HG02763 (cell line): ENCODE measurements at regions not wholly inside any gene's neighbourhood (a gene's known extent, or its start where the extent isn't known, plus 50 kb on each side); places are given as distances from the start of the nearest gene placed in this dataset.

Experiments used
- ATAC-seq: cut with Tn5 transposase; IDR thresholded peaks from one replicate; pipeline ENCODE4 v1.9.1; 2021; ENCODE audit warnings: mild to moderate bottlenecking, moderate library complexity; ENCODE audit not compliant: unreplicated experiment

DNA sequence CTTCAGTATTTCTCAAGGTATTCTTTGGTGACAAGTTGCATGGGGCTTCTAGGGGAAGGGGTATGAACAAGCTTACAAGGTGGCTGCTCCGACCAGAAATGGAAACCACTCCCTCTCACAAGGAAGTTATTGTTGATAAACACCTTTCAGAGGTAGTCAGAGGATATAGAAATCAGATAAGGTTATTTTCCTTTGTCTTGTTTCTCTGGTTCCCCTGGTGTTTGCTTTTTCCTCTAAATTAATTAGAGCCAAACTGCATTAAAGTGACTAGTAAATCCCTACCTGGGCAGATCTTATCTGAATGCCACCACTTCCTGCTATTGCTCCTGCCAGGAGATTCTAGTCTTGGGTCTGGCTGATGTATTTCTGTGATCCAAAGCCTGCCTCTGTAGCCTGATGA lies 725.4 kb downstream of the INHBA start:
- no peak for ATAC-seq

DNA sequence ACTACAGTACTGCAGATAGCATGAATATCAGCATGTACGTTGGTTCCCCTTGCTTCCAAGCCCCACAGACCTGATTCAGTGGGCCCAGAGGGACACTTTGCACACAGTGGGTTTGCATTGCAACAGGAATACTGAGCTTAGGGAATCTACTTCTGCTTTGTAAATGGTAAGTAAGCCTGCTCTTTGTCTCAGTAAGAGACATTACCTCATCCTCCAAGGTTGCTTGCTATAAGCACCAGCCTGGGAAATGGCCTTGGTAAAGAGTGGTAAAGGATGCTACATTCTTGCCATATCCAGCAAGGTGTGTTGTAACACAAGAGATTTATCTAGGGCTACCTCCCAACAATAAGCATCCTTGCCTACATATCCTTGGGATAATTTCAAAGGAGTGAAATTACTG lies 730.5 kb downstream of the INHBA start:
- ATAC-seq: no peak

DNA sequence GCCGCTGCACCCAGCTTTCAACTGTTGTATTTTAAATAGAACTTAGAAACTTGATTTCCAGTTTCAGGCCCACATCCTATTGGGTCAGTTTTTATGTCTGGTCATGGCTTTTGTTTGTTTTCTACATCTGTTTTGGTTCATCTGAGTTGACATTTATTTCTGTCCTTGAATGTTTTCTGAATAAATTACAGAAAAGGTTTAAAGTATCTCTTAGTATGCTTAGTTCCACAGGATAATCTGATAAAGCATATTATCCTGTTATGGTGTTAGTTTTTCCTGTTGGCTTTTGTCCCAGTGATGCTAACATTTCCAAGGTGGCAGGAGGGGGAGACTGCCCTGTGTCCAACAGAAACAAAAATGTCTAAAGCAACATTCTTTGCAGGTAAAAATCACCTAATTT lies 733.2 kb downstream of the INHBA start:
- no peak for ATAC-seq

DNA sequence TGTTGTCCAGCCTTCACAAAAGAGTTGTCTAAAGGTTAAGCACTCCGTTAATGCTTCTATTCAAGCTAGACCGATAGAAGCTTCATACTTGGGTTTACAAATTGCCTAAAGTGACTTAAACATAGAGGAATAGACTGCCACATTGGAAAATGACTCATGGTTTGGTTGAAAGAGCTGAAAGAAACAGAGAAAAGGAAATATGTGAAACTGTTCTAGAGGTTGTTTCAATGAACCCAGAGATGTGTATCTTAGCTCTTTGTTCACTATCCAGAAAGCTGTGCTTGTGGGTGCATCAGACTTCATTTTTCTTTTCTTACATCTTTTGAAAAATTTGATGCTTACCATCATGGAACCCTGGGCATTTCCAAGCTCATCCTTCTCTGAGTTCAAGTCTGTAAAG lies 736.2 kb downstream of the INHBA start:
- no peak for ATAC-seq

DNA sequence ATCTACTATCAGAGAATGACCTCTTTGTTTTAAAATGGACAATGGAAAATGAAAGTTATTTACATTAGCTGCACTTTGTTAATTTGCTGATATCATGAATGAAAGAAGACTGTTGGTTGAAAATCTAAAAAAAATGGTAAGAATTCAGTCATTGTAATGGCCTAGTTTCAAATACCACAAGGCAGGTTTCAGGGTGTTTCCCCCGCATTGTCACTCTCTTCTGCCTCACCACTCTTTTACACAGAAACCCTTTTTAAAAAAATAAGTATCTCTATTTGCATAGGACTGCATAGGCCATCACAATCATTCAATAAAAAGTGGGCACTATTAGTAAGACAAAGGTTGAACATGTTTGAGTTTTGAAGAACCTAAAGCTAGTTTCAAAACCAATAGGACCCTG lies 737.1 kb downstream of the INHBA start:
- no peak for ATAC-seq

DNA sequence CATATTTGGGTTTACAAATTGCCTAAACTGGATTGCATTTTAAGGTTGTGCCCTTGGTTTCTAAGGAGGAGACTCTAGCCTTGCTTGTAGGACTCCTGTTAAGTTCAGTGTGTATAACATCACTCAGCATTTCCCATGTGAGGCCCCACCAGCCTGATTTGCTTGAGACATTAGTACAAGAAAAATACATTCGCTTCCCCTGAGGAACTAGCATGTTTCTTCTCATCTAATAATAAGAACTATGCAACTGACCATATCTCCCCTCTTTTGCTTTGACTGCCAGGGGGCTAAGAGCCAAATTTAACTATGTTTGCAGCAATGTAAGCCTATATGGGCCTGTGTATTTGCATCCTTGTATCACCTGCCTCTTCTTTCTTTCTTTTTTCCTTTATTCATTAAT lies 737.9 kb downstream of the INHBA start:
- no peak for ATAC-seq

DNA sequence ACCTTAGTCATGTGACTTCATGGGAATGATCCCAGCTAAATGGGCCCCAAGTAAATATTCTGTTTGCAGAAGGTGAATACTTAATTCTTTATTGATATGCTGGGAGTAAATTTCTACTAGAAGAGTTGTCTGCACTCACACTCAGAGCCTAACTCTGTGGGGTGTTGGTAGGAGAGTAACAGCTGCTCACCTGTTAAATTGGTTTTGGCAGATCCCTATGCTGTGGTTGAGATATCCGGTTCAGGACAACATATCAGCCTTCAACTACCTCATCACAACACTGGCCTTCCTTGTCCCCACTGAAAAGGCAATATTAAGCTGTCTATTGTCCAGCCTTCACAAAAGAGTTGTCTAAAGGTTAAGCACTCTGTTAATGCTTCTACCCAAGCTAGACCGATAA lies 738.3 kb downstream of the INHBA start:
- no peak for ATAC-seq

DNA sequence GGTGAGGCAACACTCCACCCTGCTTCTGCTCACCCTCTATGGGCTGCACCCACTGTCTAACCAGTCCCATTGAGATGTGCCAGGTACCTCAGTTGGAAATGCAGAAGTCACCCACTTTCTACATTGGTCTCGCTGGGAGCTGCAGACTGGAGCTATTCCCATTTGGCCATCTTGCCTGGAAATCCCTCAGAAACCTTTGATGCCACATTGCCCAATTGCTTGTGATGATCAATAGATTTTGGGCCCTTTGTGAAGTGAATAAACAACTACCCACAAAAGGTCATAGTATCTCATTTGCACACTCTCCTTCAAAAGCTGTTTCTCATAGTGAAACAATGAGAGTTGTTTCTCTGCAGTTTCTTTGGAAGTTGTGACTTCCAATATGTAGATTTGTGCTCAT lies 742.9 kb downstream of the INHBA start:
- no peak for ATAC-seq

DNA sequence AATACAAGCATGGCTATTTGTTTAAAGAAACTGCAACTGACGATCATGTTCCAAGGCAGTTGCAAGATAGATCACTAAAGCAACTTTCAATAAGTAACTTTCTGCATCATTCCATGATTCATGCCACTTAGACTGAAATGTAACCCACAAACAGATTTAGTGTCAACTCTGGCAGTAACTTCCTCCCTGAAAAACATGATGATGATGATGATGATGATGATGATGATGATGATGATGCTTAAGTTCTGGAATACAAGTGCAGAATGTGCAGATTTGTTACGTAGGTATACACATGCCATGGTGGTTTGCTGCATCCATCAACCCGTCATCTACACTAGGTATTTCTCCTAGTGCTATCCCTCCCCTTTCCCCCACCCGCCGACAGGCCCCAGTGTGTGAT lies 754.7 kb downstream of the INHBA start:
- no peak for ATAC-seq

DNA sequence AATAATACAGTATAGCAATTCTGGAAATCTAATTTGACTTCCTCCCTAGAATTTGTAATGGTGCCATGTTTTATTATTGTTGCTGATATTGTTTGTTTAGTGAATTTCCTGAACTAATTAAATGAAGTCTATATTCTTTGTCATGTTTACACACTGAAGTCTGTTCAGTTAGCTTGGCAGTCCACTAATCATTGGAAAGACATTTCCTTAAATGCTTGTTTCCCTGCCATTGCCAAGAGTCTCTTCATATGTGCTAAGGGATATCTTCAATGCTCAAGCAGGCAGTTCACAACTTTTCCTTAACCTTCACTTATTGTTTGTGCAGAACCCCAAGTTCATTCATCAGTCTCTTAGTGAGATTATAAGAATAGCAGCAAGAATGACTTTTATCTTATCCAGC lies 755.3 kb downstream of the INHBA start:
- ATAC-seq: no peak

DNA sequence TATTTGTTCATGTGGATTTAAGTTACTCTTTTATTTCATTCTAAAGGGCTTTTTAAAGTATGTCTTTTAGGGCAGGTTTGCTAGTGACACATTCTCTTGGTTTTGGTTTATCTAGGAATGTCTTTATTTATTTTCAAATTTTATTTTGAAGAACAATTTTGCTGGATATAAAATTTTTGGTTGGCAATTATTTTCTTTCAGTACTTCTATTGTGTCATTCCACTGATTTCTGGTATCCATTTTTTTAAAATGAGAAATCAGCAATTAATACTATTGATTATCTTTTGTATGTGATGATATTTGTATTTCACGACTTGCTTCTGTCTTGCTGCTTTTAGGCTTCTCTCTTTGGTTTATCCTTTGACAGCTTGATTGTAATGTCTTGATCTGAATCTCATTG lies 756.3 kb downstream of the INHBA start:
- ATAC-seq: no peak

DNA sequence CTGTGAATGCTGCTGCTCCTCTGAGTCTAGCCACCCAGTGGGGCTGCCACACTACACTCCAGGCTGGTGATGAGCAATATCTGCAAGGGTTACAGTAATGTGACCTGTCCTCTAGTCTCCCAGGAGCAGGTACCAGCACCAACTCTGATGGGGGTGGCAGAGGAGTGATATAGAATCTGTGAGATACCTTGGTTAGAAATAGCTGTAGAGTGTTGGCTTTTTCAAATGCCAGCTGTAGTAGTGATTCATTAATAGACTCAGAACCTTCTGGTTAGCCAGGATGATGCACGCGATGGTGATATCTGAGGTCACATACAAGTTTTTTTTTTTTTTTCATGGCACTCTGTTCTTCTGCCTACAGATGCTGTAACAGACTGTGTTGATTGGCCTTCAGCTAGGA lies 757.1 kb downstream of the INHBA start:
- no peak for ATAC-seq

DNA sequence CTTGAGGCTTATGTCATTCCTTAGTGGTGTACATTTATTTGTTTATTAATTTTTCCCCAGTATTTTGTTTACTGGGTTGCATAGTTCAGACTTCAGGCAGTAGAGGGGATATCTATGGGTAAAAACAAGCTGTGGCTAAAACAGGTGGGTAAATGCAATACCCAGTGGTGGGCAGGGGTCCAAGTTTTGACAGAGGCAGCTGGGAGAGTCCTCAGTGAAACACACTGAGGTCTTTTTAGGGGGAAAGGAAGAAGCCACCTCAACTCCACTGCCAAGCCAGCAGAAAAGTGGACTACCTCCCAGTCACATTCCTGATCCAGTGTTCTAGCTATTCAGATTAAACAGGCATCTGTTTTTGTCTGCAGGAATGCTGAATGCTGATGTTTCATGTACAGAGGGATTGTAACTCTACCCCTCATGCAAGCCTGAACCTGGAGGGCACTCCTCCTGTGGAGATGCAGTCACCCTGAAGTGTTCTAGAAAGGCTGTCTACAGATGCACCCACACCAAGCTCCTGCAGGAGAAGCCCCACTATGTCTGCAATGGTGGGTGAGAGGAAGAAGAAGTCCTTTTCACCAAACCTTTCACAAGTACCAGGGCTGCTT lies 757.8 kb downstream of the INHBA start:
- ATAC-seq: no peak

DNA sequence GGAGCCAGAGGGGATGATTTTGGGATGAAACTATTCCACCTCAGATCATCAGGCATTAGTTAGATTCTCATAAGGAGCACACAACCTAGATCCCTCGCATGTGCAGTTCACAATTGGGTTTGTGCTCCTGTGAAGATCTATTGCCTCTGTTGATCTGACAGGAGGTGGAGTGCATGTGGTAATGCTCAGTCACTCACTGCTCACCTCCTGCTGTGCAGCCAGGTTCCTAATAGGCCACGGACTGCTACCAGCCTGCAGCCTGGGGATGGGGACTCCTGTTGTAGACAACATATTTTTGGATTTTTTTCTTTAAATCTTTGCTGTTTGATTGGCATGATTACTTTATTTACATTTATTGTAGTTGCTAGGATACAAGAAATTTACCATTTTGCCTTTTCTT lies 765.0 kb downstream of the INHBA start:
- ATAC-seq: no peak

DNA sequence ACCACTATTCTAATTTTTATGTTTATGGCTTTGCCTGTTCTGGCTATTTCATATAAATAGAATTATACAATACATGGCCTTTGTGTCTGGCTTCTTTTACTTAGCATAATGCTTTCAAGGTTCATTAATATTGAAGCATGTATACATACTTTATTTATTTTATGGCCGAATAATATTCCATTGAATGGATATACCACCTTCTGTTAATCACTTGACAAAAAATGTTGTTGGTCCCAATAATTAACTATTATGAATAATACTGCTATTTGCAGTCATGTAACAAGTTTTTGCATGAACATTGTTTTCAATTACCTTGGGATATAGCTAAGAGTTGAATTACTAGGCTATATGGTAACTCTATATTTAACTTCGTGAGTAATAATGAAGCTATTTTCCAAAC lies 767.5 kb downstream of the INHBA start:
- ATAC-seq: no peak

DNA sequence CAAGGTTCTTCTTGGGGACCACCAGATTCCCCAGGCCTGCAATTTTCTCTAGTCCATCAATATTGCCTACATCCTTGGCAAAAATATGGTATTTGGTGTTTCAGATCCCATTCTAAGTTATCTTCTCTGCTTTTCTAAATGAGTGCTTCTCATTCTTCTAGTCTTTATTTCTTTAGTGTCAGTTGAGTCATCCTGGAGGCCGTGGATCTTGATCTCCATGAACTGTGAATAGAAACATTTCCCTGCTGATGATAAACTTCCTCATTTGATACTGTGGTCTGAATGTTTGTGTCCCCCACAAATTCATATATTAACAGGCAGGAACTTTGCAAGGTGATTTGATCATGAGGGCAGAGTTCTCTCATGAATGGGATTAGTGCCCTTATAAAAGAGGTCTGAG lies 779.3 kb downstream of the INHBA start:
- ATAC-seq: no peak

DNA sequence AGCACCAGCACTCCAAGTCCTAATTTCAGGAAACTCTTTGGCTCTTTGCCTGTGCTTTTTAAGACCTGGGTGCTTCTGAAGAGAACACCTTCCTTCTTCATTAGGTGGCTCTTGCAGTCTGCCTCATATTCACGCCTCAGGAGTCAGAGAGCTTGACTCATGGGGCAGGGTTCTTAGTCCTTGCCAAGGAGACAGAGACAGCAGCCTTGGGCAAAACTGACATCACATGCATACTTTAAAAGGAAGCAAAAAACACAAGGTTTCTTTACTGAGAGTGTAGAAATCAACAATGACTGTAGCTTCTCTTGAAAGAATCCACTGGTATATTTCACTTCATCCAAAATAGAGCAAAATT lies 780.6 kb downstream of the INHBA start:
- ATAC-seq: no peak

DNA sequence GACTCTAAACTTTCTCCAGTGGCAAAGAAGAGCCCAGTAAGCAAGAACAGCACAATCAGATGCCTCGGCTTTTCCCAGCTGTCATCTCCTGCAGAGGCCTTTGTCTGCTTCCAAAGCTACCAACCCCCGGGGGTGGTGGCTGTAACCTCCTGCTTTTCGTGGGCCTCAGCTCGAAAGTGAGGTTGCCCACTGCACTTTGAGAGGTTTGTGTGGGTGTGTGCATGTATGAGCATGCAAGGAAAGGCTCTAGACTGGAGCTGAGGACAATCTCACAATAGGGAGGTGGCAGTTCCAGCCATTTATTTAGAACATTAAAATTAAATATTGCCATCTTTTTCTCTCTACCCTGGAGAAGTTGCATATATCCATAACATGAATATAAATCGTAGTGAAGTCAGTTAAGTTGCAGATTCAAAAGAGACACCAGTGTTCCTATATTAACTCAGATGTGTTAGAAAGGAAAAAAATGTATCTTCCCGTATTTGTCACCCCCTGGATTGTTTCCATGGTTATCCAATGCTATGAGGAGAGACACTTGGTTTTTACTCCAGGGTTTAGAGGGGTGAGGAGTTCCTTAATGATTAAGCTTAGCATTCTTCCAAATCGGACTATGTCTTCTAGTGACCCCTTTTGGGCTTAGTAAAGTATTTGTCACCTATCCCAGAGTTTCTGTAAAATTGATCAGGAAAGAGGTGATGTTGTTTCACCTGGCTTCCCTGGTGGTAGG lies 781.1 kb downstream of the INHBA start:
- no peak for ATAC-seq

DNA sequence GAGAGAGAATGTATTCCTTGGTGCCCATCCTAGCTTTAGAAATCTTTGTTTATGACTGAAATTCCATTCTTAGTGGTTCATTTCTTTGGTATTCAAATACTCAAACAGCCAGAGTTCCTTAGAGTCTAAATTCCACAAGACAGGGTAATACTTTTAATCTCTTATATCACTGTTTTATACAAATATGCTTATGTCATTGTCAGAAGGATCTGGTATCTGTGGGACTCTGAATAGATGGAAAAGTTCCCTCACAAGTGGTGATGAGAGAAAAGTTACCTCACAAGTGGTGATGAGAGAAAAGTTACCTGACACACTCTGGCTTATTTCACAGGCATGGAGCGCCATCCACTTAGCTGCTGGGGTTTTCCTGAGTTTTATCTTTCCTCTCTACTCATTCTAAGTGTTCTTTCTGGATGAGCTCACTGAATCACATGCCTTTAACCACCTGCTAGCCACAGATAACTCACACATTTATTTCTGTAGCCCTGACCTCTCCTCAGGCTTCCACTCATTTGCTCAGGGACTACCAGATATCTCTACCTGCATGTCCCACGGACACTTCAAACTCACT lies 784.0 kb downstream of the SUGCT start:
- no peak for ATAC-seq

DNA sequence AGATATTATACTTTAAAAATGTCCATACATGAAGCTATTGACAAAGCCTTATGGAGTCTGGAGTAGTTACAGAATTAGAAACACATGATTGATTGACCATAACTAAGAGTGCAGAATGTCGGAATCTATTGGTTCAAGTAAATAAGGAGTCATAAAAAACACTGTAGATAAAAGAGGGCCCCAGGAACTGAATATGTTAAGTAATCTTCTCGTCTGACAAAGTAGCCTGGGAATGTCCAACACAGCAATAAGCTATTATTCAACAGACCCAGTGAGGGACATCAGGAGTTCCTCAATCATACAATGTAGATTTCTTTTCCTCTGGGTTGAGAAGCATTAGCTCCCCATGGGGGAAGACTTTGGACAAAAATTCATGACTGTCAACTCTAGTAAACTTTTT lies 782.0 kb downstream of the SUGCT start:
- no peak for ATAC-seq

DNA sequence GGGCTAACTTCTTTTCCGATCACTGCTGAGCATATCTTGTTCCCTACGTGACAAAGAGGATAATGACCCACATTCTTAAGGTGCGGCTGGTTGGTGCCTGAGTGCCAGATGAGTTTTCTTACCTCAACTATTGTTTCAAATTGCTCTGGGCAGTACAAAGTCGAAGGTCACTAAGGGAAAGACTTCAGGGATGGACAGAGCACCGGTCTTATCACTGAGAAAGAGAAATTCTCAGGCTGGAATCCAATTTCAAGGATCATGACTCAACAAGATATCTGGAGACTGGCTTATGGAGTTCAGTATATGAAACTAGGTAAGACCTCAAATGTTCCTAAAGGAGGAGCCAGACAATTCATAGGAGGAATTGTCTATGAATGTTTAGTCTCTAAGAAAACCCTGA lies 780.3 kb downstream of the SUGCT start:
- ATAC-seq: no peak
